HG02938 (cell line): ENCODE measurements at regions not wholly inside any gene's neighbourhood (a gene's known extent, or its start where the extent isn't known, plus 50 kb on each side); places are given as distances from the start of the nearest gene placed in this dataset.

Experiments used
- ATAC-seq: cut with Tn5 transposase; IDR thresholded peaks from one replicate; pipeline ENCODE4 v1.9.1; 2021; ENCODE audit warnings: mild to moderate bottlenecking, moderate library complexity; ENCODE audit not compliant: unreplicated experiment

DNA sequence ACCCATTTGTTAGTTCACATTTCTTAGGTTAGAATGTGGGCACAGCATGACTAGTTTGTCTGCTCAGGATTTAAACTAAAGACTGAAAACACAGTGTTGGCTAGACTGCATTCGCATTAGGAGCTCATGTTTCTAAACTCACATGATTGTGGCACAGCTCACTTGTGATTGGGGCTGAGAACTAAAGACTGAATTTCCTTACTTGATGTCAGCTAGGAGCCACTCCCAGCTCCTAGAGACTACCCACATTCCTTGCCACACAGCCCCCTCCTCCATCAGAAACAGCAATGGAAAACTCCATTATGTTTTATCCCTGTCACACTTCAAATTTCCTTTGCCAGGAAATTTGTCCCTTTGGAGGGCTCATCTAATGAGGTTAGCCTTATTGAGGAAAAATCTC lies 170.2 kb upstream of the NUDT6 start:
- no peak for ATAC-seq

DNA sequence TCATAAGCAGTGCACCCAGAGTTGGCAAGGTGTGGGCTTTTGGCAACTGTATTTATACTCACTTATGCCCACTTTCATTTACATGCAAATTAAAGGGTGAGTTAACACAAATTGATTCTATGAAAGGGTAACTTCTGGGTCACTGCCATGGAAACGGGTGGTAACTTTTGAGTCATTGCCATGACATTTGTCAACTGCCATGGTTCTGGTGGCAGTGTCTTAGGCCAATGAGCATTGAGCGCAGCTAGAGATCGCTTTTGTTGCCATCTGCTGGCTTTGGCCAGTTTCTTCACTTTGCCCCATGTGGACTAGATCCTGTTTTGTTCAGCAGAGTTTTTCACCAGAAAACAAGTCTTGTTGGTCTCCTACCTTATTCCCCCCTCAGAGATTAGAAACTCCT lies 170.8 kb upstream of the NUDT6 start:
- no peak for ATAC-seq

DNA sequence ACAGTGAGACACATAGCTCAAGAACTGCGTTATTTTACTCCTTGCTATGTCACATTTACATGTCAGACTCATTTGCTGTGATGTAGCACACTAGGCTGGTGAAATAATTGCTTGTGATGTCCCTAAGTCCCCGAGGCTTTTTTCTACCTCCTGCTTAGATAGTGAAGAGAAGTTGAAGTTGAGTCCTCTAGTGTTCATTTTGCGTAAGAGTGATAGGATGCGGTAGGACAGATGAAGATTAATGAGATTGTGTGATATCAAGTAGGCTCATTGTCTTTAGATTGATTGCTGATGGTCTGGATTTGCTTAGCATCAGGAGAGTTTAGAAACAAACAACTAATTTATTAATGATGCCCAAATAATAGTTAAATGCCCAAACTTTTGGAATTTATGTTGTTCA lies 173.6 kb upstream of the NUDT6 start:
- no peak for ATAC-seq

GRCh38 chr4:123102897-123103471 lies 180.6 kb upstream of the NUDT6 start:
- peak; percentile 79 for ATAC-seq

GRCh38 chr4:123104310-123105025 lies 182.1 kb upstream of the NUDT6 start:
- ATAC-seq: no peak

- ATAC-seq: no peak
These were observed 182.6 kb upstream of the NUDT6 start for GRCh38 chr4:123105026-123105420.

DNA sequence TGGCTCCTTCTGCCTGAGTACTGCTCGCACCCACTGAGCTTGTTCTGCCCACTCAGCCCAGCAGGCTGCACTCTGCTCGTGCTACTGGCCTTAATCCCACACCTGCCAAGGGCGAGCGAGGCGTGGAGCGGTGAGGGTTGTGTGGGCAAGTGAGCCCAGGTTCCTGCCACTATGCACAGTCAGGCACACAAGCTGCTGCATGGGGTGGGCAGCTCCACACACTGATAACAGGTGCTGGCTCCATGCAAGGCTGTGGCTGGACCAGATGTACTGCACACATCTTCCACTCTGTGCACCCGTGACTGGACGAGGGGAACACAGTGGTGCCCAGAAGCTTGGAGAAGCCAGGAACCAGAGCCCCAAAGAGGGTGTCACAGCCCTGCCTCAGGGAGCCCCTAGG lies 184.3 kb upstream of the NUDT6 start:
- no peak for ATAC-seq

- ATAC-seq: no peak
These were observed 185.3 kb upstream of the NUDT6 start for GRCh38 chr4:123107444-123108252.

DNA sequence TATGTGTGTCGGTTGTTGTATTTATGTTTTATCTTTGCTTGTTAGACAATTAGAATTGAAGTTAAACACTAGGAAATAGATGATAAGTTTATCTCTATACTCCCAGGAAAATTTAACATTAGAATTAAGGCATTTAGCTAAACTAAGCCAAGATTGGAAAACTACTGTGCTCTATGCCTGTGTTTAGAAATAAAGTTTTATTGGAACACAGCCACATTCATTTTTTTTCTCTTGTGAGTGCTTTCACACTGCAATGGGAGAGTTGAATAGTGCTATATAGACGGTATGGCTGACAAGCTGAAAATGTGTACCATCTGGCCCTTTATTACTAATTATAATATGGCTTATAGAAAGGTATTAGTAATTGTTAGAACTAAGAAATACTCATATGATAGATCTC lies 186.7 kb upstream of the NUDT6 start:
- ATAC-seq: no peak

- no peak for ATAC-seq
These were observed 187.8 kb upstream of the NUDT6 start for GRCh38 chr4:123110147-123110546.

GRCh38 chr4:123110685-123111084 lies 188.3 kb upstream of the NUDT6 start:
- no peak for ATAC-seq

DNA sequence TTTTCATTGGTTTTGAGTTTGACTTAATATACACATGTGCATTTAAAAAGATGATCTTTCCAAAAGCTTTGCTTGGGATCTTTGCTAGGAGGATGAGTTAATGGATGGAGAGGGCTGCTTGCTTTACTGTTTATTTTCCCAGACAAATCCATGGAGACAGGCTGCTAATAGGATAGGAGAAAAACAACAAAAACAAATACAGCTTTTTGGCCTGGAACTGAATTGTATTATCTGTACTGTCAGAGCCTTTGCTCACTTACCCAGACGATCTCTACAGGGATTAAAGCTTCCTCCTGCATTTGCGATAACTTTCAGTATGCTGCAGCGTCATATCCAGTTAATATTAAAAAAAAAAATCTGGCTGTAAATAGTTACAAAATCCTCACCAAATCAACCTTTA lies 190.8 kb upstream of the NUDT6 start:
- no peak for ATAC-seq

GRCh38 chr4:123114084-123114914 lies 191.9 kb upstream of the NUDT6 start:
- ATAC-seq: no peak

DNA sequence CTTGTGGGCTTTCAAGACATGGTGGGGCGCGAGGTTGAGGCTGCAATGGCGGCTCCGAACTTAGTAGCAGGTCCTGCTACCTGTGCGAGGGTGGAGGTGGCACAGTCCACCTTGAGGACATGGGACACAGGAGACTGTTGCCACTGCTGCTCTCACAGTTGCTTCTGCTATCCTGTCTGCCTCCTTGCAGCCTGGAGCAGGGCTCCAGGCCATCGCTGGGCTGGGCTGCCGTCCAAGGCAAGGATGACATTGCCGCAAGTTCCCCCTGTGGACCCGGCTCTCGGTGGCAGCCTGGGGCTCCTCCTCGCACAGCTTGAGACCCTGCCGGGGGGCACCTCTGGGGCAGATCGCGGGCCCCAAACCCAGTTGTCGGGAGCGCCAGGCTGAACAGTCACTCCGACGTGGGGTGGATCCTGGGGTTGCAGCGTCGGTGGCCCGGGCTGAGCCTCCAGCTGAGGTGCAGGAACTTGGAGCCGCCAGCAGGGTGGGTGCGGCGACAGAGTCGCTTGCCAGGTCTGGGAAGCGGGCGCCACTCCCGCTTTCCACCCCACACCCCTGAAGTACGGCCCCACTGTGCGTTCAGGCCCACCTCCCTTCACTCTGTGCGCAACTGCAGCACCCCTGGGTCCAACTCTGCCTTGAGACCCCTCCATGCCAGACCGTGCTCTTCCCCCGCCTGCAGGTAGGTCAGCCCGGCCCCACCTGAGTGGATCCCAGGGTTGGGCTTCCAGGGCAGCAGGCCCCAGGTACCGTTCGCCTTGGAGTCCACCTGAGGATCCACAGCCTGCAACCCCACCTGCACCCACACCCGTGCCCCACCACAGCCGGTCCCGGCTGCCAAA lies 192.7 kb upstream of the NUDT6 start:
- ATAC-seq: no peak

DNA sequence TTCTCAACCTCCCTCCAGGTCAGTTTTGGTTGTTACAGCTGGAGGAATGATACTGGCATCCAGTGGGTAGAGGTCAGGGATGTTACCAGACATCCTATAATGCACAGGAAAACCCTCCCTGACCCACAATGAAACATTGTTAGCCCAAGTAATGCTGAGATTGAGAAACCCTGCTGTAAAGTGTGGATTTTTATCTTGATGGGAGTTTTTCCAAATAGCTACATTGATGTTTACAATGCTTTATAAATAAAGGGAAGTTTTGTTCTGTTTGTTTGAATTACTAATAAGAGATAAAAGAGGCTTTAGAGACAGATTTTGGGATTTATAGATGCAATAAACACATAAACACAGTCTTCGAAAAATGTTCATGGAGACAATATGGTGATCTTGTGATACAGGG lies 194.0 kb upstream of the NUDT6 start:
- no peak for ATAC-seq

GRCh38 chr4:123120473-123120872 lies 198.1 kb upstream of the NUDT6 start:
- ATAC-seq: no peak

DNA sequence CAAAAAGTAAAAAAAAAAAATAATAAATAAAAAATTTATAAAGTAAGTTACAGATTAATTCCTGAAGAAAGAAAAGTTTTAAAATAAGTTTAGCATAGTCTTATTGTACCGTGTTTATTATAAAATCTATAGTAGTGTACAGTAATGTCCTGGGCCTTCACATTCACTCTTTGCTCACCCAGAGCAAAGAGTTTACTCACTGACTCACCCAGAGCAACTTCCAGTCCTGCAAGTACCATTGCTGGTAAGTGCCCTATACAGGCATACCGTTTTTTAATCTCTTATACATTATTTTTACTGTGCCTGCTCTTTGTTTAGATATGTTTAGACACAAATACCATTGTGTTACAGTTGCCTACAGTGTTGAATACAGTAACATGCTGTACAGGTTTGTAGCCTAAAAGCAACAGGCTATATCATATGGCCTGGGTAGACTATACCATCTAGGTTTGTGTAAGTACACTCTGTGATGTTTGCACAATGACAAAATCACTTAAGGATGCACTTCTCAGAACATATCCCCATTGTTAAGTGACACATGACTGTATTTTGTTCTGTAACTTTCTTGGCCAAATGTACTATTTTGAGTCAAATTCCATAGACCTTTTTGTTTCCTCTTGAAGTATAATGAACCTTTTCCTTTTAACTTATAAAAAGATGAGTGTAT lies 199.0 kb upstream of the NUDT6 start:
- ATAC-seq: no peak

DNA sequence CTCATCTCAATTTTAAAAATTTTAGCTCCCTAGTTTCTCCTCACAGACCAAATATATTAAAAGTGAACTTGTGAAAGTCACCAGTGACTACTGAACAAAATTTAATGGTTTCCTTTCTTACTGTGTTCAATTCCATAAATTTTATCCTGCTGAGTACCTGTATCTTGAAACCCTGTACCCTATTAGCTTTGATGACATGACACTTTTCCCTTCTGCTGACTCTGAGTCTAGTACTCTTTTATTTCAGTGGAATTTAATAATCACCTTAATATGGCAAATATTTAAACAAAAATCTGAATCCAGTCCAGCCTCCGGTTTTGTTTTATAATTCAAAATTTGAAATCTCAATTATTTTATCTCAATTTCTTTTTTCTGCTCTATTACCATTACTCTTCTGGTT lies 203.1 kb upstream of the NUDT6 start:
- ATAC-seq: no peak

DNA sequence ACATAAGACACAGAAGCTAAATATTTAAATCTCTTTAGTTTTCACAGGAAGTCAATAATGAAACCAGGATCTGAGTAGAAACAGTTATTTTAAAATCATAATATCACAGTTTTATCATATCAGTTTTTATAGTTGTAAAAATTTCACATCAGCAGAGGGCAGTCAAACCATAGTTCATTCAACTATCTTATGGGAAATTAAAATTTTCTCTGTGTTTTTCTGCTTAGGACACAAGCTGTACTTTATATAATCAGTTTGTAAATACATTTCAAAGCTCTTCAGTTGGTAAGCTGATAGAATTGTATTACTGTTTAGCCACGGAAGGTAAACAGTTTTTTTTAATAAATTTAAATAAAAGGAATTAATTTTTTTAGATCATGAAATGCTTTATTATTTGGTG lies 204.8 kb upstream of the NUDT6 start:
- ATAC-seq: no peak

DNA sequence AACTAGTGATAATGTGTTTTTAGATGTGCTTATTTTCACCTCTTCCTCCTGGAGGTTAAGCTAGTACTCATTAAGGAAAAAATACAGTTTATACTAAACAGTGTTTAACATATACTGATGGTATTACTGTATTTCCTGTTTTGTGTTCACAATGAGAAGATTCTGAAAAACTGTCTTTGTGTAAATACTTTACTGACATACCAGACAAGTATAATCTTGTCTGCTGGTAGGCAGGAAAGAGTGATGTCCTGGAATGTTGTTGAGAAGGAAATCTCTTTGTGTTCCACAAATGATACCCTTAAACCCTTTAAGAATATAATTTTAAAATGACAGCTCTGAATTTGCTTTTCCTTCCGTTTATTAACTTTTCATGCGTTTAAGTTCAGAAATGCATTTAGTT lies 205.5 kb upstream of the NUDT6 start:
- ATAC-seq: no peak
